HG02885 (cell line): ENCODE measurements at regions not wholly inside any gene's neighbourhood (a gene's known extent, or its start where the extent isn't known, plus 50 kb on each side); places are given as distances from the start of the nearest gene placed in this dataset.
"Not testable (repeated sequence)": the region's sequence is repeated elsewhere in the genome, so short reads cannot be mapped to it uniquely, and the experiment has no call there.

Experiments used
- ATAC-seq: cut with Tn5 transposase; IDR thresholded peaks from one replicate; pipeline ENCODE4 v1.9.1; 2021; ENCODE audit warnings: mild to moderate bottlenecking; ENCODE audit not compliant: unreplicated experiment, poor library complexity

GRCh38 chr9:124163760-124164255 lies 93.9 kb upstream of the NEK6 start:
- ATAC-seq, result no peak

- ATAC-seq, result no peak
These were observed 92.9 kb upstream of the NEK6 start for GRCh38 chr9:124164811-124165210.

- no peak for ATAC-seq
These were observed 83.3 kb upstream of the NEK6 start for GRCh38 chr9:124174433-124174832.

DNA sequence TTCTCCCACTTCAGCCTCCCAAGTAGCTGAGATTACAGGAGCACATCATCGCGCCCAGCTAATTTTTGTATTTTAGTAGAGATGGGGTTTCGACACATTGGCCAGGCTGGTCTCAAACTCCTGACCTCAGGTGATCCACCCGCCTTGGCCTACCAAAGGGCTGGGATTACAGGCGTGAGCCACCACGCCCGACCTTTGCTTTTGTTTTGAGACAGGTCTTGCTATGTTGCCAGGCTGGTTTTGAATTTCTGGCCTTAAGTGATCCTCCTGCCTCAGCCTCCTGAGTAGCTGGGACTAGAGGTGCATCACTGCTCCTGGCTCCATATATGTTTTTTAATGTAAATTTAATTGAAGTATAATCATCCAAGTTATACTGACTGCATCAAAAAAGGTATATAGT lies 80.2 kb upstream of the NEK6 start:
- ATAC-seq, result not testable (repeated sequence)

- ATAC-seq, result no peak
These were observed 78.3 kb upstream of the NEK6 start for GRCh38 chr9:124179196-124180071.

DNA sequence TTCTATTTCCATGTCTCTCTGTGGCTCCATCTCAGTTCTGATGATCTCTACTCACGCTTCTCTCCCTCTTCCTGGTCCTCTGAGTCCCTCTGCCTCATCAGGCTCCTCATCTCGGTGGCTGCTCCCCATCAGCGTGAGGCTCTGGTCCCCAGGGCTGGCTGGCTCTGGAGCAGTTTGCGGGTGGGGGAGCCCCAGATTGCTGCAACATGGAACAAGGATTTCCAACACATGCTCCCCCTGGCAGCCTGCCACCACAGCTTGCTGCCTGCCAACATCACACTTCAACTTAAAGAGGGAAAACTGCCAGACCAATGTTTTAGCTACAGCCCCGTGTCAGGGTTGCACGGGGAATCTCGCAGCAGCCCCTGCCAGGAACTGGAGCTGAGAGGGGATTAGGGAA lies 77.2 kb upstream of the NEK6 start:
- ATAC-seq, result no peak

DNA sequence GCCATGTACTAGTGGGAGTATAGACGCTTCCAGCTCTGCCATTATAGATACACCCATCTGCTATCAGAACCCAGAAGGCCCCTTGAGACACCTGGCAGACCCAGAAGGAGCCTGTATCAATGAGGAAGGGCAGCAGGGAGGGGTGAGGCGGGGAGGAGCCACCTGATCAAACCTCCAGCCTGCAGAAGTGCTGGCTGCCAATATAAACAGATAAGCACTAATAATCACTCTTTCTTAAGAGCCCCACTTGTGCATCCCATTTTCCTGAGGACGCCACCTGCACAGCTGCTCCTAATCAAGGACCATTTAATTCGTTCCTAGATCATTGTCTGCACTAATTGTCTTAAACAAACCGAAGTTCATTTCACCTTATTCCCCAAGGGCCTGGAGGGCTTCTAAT lies 75.0 kb upstream of the NEK6 start:
- no peak for ATAC-seq

DNA sequence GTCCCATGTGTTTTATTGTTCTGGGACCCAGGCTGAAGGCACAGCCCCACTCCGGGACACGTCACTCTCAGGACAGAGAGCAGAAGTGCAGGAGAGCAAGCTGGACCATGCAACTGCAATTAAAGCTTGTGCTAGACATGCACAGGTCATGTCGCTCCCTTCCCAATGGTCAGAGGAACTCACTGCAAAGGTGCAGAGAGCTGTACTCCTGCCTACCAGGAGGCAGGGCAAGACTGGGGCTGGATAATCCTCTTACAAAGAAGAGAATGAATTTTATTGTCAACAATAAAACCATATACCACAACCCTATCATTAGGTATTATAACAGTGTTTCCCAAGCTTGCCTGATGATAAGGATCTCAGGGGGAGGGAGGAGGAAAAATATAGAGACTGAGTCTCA lies 74.0 kb upstream of the NEK6 start:
- ATAC-seq, result no peak

DNA sequence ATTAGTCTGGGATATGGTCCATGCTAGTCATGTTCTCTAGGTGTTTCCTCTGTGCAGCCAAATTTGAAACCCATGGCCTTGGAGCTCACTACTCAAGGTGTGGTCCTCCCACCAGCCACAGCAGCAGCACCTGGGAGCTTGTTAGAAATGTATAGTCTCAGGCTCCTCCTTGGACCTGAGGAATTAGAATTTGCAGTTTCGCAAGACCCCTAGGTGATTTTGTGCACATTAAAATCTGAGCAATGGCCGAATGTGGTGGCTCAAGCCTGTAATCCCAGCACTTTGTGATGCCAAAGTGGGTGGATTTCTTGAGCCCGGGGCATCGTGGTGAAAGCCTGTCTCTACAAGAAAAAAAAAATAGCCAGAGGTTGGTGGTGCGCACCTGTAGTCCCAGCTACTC lies 72.3 kb upstream of the NEK6 start:
- ATAC-seq, result no peak

DNA sequence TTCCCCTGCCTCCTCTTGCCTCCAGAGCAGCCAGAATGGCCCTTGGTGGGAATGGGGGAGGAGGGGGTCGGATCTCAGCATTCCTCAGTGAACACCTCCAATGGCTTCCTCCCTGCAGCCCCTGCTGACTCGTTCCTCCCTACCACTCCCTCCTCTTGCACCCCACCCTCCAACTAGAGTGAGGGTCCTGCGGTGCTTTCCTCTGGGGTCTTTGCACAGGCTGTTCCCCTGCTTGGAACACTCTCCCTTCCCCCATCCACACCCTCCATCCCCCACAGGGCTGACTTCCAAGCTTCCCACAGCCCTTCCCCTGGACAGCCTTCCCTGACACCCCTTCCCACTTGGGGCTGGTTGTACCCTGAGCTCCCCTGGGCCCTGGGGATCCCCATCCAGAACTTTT lies 70.4 kb upstream of the NEK6 start:
- no peak for ATAC-seq

DNA sequence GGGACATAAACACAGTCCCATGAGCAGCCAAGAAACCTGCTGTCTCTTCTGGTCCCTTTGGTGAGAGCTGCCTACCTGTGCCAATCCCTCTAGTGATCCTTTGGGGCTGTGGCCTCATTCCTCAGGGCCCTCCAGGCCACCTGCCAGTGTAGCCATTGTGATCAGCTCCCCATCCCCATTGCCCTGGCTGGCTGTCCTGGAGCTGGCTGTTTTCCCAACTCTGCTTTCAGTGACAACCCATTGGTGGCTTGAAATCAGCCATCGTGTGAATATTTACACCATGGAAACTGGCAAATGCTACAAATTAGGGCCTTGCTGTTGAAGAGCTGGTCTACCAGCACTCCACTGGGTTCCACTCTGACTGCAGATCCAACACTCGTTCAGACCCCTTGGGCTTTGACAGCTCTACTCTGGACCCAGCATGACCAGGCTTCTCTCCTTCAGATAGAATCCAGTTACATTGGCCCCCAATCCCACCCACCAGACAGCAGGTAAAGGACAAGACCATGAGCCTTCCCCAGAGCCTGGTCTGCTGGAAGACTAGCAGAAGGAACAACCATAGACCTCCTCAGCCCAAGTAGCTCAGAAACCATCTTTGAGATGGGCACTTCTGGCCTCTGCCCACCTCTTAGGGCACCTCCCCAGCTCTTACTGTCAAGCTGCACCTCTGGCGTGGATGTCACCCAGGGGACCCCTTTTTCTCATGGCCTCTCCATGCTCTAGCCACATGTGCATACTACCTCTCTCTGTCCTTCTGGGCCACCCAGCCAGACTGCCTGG lies 69.2 kb upstream of the NEK6 start:
- no peak for ATAC-seq

- no peak for ATAC-seq
These were observed 67.0 kb upstream of the NEK6 start for GRCh38 chr9:124190761-124191160.

GRCh38 chr9:124191691-124192395 lies 65.9 kb upstream of the NEK6 start:
- no peak for ATAC-seq

DNA sequence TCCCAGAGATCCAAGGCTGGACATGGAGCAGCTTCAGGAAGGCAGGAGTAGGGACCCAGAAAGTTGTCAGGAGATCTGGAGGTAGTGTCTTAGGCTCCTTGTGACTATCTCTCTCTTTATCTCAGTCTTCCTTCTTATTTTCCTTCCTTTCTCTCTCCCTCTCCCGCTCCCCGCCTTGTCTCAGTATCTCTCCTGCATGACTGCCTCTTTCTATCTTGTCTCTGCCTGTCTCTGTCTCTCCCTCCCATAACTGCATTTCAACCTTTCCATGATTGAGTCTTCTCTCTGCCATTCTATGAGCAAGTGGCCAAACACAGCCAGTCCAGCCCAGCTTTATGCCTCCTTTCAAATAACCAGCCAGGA lies 61.0 kb upstream of the NEK6 start:
- ATAC-seq, result no peak

GRCh38 chr9:124197177-124198095 lies 60.3 kb upstream of the NEK6 start:
- peak; percentile 59 for ATAC-seq

GRCh38 chr9:124198331-124198730 lies 59.4 kb upstream of the NEK6 start:
- no peak for ATAC-seq

- ATAC-seq, result no peak
These were observed 58.8 kb upstream of the NEK6 start for GRCh38 chr9:124198948-124199347.

DNA sequence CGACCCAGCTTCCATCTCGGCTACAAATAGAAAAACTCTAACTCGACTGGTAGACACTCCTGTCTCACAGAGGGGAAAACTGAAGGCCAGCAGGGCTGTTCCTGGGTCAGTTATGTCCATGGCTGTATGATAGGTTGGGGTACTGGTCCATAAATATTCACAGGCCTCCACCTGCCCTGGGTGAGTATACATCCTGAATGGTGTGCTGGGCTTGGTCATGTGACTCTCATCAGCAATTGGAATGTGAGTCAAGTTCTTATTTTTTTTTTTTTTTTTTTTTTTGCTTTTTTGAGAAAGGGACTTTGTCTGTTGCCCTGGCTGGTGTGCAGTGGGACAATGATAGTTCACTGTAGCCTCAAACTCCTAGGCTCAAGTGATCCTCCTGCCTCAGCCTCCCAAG lies 58.3 kb upstream of the NEK6 start:
- ATAC-seq, result no peak

DNA sequence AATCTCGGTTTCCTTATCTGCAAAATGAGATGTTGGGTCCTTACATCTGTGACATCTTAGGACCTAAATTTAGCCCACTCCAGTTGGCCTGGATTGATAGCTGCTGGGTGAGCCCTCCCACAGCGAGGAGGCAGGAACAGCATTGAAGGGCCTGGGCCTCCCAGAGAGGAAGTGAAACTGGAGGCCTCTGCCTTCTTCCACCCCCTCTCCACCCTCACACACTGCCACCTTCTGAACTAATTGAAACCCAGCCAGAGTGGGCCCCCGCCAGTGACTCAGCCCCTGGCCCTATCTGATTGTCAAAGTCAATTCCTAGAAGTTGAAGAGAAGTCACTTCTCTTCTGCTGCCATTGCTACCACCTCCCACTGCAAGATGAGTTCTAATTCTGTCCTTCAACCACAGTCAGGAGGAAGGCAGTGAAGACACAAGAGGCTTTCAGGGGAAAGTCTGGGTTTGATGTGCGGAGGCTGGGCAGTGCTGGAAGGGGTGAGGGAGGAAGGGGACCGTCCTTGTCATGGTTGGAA lies 55.2 kb upstream of the NEK6 start:
- peak; percentile 75 for ATAC-seq
